ENCODE measurements at regions not wholly inside any gene's neighbourhood (a gene's known extent, or its start where the extent isn't known, plus 50 kb on each side); places are given as distances from the start of the nearest gene placed in this dataset.

DNA sequence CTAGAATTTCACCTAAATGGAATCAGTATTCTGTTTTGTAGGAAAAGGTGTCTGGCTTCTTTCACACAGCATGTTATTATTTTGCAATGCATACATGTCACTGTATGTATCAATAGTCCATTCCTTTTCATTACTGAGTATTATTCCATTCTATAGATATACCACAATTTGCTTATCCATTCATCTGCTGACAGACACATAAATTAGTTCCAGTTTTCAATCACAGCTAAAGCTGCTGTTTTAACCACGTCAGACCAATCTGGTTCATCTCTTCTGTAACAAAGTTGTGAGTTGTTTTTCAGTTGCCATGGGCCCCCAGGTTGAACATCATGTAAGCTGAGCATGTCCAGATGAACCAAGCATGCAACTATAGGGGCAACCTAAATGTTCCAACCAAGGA is 282.1 kb upstream of the MKLN1 start:
- TF ChIP-seq CTCF (IDR thresholded peaks at IDR 0.05) = no peak
- no peak for TF ChIP-seq ZFX (IDR thresholded peaks at IDR 0.05; ENCODE audit: borderline replicate concordance)

All from 22Rv1 (cell line).